ENCODE measurements at regions not wholly inside any gene's neighbourhood (a gene's known extent, or its start where the extent isn't known, plus 50 kb on each side); places are given as distances from the start of the nearest gene placed in this dataset.
"Not testable (repeated sequence)": the region's sequence is repeated elsewhere in the genome, so short reads cannot be mapped to it uniquely, and the experiment has no call there.

- TF ChIP-seq EP300 (IDR thresholded peaks at IDR 0.05) (no peak), POLR2A (IDR thresholded peaks at IDR 0.05) (no peak), POLR2AphosphoS5 (IDR thresholded peaks at IDR 0.05) (no peak), CTCF (IDR thresholded peaks at IDR 0.05) (no peak)
- Histone ChIP-seq H3K4me3 (no peak overlapping the region), H3K27ac (no peak overlapping the region), H3K27me3 (no peaks in the 10 kb centered on the region), H3K9me3 (peaks cover 0 to 2% (median 0%) of the 10 kb centered on the region in 4 donors), H3K4me1 (no peaks in the 10 kb centered on the region), H3K36me3 (no peaks in the 10 kb centered on the region)
- no peak for DNase-seq
- 66 to 83% methylated on average over 2 of the region's 2 CpGs for WGBS, 2 donors
- intact Hi-C loops (cut with DNase I), result no loop called here
These were observed 453.2 kb upstream of the NUDT12 start for GRCh38 chr5:104015765-104016164.

DNA sequence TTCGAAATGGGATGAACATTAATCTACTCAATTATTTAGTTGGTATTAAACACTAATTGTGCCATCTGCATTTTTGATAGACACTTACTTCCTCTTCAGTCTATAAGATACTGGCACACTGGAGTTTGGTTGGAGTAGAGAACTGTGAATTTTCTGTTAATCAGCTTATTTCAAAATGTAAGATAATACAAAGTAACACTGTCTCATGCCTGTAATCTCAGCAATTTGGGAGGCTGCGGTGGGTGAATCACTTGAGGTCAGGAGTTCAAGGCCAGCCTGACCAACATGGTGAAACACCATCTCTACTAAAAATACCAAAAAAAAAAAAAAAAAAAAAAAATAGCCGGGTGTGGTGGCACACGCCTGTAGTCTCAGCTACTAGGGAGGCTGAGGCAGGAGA, 440.2 kb upstream of the NUDT12 start:
- H3K4me1 ChIP-seq; H3K9me3 ChIP-seq; H3K4me3 ChIP-seq; H3K36me3 ChIP-seq; DNase-seq; H3K27me3 ChIP-seq; intact Hi-C loops (cut with DNase I); H3K27ac ChIP-seq: not testable (repeated sequence)
- 90 to 93% methylated on average over 4 of the region's 4 CpGs for WGBS, 2 donors

DNA sequence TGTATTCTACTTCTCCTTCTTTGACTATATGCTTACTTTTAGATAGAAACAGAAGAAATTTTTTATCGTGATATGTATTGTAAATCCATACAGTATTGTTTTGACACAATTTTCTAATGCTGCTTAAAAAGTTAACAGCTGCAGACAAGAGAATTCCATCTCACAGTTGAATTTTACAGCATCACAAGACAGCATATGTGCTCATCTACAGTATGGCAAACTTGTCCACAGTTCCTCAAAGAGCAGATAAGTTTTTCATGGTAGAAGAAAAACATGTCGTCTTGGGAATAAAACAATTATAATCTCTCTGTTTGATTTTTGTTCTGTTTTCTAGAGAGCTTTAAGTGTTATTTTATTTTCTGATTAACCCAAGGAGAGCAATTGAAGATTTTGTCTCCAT, 438.5 kb upstream of the NUDT12 start:
- H3K4me3 ChIP-seq, result no peak overlapping the region
- H3K27ac ChIP-seq, result no peak overlapping the region
- no peaks in the 10 kb centered on the region for H3K27me3 ChIP-seq
- no peaks in the 10 kb centered on the region for H3K36me3 ChIP-seq
- H3K9me3 ChIP-seq, result no peaks in the 10 kb centered on the region
- H3K4me1 ChIP-seq, result no peaks in the 10 kb centered on the region
- WGBS, 2 donors, result 74 to 80% methylated on average over 2 of the region's 2 CpGs
- intact Hi-C loops (cut with DNase I), result no loop called here
- TF ChIP-seq POLR2AphosphoS5 (IDR thresholded peaks at IDR 0.05), result no peak
- TF ChIP-seq CTCF (IDR thresholded peaks at IDR 0.05), result no peak
- no peak for TF ChIP-seq POLR2A (IDR thresholded peaks at IDR 0.05)
- no peak for TF ChIP-seq EP300 (IDR thresholded peaks at IDR 0.05)
- DNase-seq, result no peak

GRCh38 chr5:103993031-103993430, 430.4 kb upstream of the NUDT12 start:
- H3K9me3 ChIP-seq, result peaks cover 0 to 2% (median 0%) of the 10 kb centered on the region in 4 donors
- DNase-seq, result no peak
- no peaks in the 10 kb centered on the region for H3K36me3 ChIP-seq
- H3K4me3 ChIP-seq, result no peak overlapping the region
- H3K27me3 ChIP-seq, result no peaks in the 10 kb centered on the region
- no peak for TF ChIP-seq EP300 (IDR thresholded peaks at IDR 0.05)
- TF ChIP-seq POLR2A (IDR thresholded peaks at IDR 0.05), result no peak
- no peak for TF ChIP-seq POLR2AphosphoS5 (IDR thresholded peaks at IDR 0.05)
- no peak for TF ChIP-seq CTCF (IDR thresholded peaks at IDR 0.05)
- H3K4me1 ChIP-seq, result no peaks in the 10 kb centered on the region
- intact Hi-C loops (cut with DNase I), result no loop called here
- WGBS, 2 donors, result 44 to 53% methylated on average over 1 of the region's 1 CpG
- H3K27ac ChIP-seq, result no peak overlapping the region

DNA sequence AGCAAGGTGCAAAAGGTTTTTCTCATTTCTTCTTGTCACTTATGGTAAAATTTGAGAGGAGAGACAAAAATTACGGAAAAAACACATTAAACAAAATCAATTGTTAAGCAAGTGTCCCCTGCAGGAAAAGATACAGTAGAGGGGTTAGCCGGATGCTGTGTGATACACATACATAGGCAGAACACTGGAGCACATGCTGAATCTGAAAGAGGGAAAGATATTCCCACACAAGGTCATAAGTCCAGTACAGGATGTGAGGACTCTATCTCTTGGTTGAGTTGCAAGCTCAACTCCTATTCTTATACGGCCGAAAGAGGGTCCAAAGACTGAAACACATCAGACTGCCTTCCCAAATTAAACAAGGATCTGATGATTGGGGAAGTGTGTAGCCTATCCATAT, 427.5 kb upstream of the NUDT12 start:
- Histone ChIP-seq H3K9me3 (peaks cover 0 to 2% (median 0%) of the 10 kb centered on the region in 4 donors), H3K27me3 (no peaks in the 10 kb centered on the region), H3K4me3 (no peak overlapping the region), H3K27ac (no peak overlapping the region), H3K36me3 (no peaks in the 10 kb centered on the region), H3K4me1 (peaks cover 0 to 6% (median 0%) of the 10 kb centered on the region in 4 donors)
- intact Hi-C loops (cut with DNase I), result no loop called here
- TF ChIP-seq POLR2A (IDR thresholded peaks at IDR 0.05) (no peak), POLR2AphosphoS5 (IDR thresholded peaks at IDR 0.05) (no peak), EP300 (IDR thresholded peaks at IDR 0.05) (no peak), CTCF (IDR thresholded peaks at IDR 0.05) (no peak)
- no peak for DNase-seq
- 83 to 89% methylated on average over 4 of the region's 4 CpGs for WGBS, 2 donors

Data from sigmoid colon (tissue), 6 donors.